SH-SY5Y (cell line): ENCODE measurements at regions not wholly inside any gene's neighbourhood (a gene's known extent, or its start where the extent isn't known, plus 50 kb on each side); places are given as distances from the start of the nearest gene placed in this dataset.

Source experiments
- GATA2 ChIP-seq: IDR thresholded peaks from 2 replicates; pipeline ENCODE4 v1.6.1; 2011; ENCODE audit warnings: mild to moderate bottlenecking, low read depth, low read length
- GATA3 ChIP-seq: IDR thresholded peaks from 2 replicates; pipeline ENCODE4 v1.6.1; 2011; ENCODE audit warnings: low read depth, mild to moderate bottlenecking, low read length, moderate library complexity

- TF ChIP-seq GATA2 (no peak), GATA3 (no peak)
Measured at GRCh38 chr1:38235705-38236104, 189.1 kb upstream of the POU3F1 start.
